Stimulated activated CD8-positive, alpha-beta memory T cell treated with anti-CD3 and anti-CD28 coated beads, Interleukin-12 subunit alpha, Interleukin-12 subunit beta, amount 100 ng/mL, for 24 hours (primary cell): ENCODE measurements at regions not wholly inside any gene's neighbourhood (a gene's known extent, or its start where the extent isn't known, plus 50 kb on each side); places are given as distances from the start of the nearest gene placed in this dataset.
"Not testable (repeated sequence)": the region's sequence is repeated elsewhere in the genome, so short reads cannot be mapped to it uniquely, and the experiment has no call there.

Experiments
- DNase-seq: peaks from one replicate; pipeline ENCODE4 v3.0.0-alpha.2; 2020; ENCODE audit errors: extremely low read depth

GRCh38 chr5:159502116-159502515 is 171.8 kb upstream of the IL12B start:
- DNase-seq, result not testable (repeated sequence)

DNA sequence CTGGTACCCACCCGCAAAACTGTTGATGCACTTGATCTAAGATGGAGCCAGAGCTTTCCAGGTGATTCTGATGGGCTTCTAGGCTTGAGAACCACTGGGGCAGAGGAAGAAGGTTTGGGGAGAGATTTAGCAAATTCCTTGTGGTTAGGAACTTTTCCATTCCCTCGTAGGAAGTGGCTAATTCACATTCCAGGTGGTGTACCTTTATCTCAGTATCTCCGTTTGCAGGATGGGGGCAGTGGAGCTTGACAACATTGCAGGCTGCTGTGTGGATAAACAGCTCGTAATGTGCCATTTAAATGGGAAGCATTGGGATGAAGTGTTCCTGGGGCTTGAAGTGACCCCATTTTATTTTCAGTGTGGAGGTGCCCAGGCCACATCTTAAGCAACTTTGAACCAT is 172.9 kb upstream of the IL12B start:
- no peak for DNase-seq

DNA sequence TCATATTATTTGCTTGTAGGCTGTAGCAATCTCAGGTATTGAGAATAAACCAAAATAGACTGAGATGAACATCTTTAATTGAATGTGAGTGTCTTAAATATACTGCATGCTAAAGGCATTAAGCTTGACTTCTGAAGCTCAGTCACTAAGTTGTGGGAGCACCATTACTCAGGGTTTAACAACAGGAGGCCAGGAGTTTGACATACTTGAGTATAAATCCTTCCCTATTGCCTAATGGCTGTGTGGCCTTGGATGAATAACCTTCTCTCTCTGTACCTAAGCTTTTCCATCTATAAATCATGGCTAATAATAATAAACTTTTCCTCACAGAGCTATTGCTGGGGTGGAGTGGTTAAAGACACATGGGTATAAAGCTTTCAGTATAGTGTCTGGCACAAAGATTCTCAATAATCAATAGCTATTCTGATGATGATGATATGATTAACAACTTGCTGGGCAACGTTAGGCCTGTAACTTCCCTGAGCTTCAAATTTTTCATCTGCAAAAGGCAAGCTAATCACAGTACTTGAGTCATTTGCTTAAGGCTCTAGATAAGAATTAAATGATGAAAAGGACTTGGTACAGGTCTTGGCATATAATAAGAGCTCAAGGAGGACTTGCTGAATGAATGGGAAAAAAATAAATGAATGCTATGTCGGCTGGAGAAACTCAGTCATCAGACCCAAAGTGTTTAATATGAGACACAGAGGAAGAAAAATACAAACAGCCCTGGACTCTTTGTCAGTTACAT is 174.0 kb upstream of the IL12B start:
- no peak for DNase-seq

GRCh38 chr5:159504857-159505304 is 174.6 kb upstream of the IL12B start:
- DNase-seq, result no peak

GRCh38 chr5:159507055-159507454 is 176.8 kb upstream of the IL12B start:
- DNase-seq, result no peak

- DNase-seq, result no peak
Measured at GRCh38 chr5:159507661-159508060, 177.4 kb upstream of the IL12B start.

- DNase-seq, result no peak
Measured at GRCh38 chr5:159508344-159508743, 178.1 kb upstream of the IL12B start.

DNA sequence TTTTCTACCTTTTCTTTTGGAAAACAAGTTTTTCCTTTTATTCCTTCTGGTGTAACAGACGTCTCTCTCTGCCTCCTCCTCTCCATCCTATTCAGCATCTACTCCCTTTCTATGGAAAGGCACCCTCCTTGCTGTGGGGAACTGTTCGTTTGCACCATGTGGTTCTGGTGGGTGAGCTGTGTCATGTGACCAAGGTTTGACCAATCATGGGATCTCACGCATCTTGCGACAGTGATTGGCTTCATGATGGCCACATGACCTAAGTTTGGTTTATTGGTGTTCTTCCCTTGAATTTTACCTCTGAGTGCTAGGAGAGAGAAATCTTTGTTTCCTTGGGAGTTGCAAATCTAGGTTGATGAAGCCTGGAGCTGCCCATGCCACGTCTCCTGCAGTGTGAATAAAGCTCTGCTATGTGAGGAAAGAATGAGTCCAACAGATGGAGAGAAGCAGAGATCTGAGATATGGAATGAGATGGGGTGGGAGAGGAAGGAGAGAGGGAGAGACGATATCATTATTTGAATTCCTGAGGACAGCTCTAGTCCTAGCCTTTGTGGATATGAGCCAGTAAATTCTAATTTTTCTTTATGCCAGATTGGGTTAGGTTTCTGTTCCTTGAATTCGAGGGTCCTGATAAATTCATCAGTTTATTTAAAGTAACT is 178.8 kb upstream of the IL12B start:
- no peak for DNase-seq

DNA sequence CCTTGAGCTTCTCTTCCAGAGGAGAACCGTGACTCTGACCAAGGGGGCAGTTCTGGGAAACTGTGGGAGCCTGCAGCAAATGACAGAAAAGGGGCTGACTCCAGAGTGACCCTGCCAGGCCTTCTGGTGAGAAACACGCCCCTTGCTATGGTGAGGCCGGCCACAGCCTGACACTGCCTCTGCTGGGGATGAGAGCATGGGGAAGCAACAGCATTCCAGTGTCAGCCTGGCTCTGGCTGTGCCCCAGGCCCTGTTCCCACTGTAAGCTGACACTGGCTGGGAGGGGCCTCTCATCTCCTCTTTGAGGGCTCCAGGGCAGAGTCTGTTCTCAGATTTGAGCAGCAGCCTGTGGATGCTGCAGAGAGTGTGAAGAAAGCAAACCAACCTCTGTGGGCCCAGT is 180.0 kb upstream of the IL12B start:
- no peak for DNase-seq

GRCh38 chr5:159511570-159511969 is 181.3 kb upstream of the IL12B start:
- DNase-seq, result no peak

DNA sequence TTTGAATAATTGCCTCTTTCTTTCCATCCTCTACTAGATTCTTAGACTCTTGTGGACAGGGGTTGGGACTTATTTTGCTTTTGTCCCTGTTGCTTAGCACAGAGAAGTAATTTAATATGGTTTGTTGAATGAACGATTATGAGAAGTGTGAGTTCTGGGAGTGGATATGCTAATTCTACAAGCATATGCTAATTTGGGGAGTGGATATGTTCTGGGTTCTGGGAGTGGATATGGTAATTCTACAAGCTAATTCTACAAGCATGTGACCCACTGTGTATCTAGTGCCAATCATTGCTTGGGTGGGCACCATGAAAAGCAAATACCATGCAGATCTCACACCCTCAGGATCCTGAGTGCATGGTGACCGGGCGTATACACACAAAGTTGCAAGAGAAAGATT is 181.8 kb upstream of the IL12B start:
- no peak for DNase-seq

DNA sequence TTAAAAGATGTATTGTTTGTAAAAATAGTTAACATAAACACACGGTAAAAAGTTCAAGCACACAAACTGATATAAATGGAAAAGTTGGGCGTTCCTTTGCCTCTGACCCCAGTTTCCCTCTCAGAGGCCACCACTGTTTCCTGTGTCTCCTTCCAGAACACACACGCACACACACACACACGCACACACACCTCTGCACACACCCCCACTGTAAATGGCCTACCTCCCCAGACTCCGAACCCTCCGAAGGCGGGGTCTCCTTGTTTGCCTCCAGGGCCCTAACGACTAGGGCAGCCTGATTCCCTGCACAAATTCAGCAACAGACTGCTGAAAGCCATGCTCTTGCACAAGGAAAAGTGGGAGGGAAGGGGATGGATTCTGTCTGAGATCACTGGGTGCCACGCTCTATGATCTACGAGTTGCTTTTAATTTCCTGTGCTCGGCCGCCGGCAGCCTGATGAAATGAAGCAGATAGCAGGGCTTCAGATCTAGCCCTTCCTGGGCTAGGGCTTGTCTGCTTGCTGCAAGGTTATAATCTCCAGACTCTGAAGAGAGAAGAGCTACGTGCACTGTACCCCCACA is 184.0 kb upstream of the IL12B start:
- no peak for DNase-seq

GRCh38 chr5:159515197-159515596 is 184.9 kb upstream of the IL12B start:
- no peak for DNase-seq

DNA sequence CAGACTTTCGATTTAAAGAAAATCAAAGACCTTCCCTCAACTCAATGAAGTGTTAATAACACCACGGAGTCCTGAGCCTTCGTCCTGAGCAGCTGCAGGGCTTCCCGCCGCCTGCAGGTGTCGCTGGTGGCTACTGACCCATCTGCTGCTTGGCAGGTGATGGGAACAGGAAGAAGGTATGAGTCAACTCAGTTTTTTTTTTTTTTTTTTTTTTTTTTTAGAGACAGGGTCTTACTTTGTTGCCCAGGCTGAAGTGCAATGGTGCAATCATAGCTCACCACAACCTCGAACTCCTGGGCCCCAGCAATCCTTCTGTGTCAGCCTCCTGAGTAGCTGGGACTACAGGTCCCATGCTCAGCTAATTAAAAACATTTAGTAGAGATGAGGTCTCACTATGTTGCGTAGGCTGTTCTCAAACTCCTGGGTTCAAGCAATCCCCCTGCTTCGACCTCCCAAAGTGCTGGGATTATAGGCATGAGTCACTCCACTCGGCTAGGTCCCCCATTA is 185.7 kb upstream of the IL12B start:
- peak; percentile 31 for DNase-seq

DNA sequence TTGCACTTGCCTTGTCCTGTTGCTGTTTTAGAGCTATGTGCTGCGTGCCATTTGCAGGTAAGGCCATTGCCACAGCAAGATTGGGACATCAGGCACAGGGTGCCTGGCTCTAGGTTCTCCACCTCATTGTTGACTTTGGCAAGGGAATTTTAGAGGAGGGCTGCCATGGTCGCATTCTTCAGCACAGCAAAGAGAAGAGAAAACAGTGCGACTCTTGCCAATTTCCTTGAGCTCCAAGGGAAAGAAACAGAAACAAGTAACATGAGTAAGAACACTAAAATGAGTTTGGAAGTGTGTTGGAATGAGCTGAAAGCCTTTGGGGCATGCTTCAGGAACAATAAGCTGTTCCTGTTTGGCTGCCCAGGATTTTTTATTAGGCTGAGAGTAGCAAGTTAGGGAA is 188.1 kb upstream of the IL12B start:
- DNase-seq, result no peak

DNA sequence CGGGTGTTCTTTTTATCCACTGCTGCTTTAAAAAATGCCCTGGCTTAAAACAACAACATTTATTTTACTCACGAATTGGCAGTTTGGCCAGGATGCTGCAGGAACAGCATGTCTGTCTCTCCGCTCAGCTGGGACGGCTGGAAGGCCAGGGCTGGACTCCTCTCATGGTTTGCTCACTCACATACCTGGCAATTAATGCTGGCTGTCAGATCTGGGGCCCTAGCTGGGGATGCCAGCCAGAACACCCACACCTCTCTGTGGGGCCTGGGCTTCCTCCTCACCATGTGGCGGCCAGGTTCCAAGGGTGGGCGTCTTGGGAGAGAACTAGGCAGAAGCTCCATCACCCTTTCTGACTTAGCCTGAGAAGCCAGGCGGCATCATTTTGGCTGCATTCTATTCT is 189.1 kb upstream of the IL12B start:
- DNase-seq, result no peak

GRCh38 chr5:159522841-159523240 is 192.6 kb upstream of the IL12B start:
- DNase-seq, result no peak

- DNase-seq, result not testable (repeated sequence)
Measured at GRCh38 chr5:159524279-159524678, 194.0 kb upstream of the IL12B start.

DNA sequence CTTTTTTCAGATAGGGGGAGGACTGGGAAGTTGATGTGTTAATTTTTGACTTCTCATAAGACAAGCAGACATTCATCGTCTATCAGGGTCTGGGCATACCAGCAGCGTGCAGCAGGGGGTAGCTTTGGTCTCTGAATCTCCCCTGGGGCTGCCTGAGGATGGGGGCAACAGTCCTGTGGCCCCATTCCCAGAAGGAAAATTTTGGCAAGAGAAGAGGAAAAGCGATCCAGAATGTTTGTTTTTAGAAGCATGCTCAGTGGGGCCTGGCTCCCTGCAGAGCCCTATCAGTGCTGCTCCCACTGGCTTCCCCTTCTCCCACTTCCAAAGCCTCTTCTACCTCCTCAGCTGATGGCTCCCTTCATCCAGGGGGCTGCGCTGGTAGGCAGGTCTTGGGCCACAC is 194.8 kb upstream of the IL12B start:
- no peak for DNase-seq

DNA sequence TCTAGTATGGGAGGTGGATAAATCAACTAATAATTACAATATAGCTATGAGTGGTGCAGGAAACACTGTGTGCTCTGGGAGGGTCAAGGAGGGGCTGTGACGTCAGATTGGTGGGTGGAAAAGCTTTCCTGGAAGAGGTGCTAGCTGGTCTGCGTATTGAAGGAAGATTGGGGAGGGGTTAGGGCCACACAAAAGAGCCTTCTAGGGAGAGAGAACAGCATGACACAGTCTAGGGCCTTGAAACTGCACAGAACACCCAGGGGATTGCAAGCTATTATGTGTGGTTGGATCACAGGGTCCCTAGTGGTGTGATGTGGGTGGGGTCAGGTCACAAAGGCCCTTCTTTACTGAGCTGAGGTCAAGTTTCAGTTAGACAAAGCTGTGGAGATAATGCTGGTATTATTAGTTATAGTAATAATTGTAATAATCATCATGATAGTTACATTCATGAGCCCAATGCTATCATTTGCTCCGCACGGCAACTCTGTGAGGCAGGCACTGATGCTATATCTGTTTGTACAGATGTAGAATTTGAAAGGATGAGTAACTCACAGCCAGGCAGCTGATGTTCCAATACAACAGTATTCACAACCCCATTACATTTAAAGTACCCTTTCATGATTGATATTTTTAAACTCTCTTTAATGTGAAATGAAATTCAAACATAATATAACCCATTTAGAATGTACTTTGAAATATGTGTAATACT is 197.4 kb upstream of the IL12B start:
- no peak for DNase-seq

DNA sequence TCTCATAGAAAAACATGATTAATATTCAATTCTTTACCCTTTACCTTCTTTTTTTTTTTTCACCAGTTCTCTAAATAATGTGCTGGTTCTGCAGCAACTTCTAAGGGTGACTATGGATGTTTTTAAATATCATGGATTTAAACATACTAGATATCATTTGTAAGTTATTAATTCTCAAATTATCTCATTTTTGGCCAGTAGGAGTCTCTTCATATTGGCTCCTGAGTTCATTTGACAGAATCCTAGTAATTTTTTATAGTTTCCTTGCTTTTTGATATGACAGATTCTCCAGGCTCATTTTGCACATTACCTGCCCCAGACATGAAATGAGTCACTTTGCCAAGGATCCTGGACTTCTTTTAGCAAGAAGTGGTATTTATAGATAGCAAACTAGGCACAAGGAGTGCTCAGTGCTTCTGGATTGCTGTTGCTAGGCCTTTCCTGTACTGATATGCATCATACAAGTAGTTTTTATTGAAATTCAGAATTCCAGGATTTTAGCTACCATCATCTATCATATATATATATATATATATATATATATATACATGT is 201.3 kb upstream of the IL12B start:
- no peak for DNase-seq

DNA sequence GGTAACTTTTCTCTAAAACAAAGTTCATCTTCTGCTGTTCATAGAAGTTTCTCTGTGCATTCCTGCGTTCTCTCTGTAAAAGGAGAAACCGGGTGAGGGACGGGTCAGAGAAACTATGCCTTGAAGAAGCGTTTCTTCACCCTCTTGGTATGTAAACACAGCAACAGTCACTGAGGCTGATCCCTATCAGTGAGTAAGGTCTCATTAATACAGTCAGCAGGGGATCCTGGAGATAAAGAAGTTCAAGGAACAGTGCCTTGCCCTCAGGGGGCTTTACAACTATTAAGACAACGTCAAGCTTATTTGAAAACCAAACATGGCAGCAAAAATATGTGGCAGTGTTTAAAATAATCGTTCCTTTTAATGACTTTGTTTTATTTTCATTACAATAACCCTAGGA is 202.9 kb upstream of the IL12B start:
- DNase-seq, result no peak
